PC-9 (cell line): ENCODE measurements at regions not wholly inside any gene's neighbourhood (a gene's known extent, or its start where the extent isn't known, plus 50 kb on each side); places are given as distances from the start of the nearest gene placed in this dataset.

Source experiments
- CTCF ChIP-seq: fragments of 200-600 bp; sonication (generic); conservative IDR thresholded peaks from 2 replicates; pipeline ENCODE4 v1.6.1; 2017; ENCODE audit warnings: mixed run types, antibody characterized with exemption, mild to moderate bottlenecking, moderate library complexity
- EZH2 ChIP-seq: fragments of 200-600 bp; sonication (generic); IDR thresholded peaks from 2 replicates; pipeline ENCODE4 v1.8.0; 2017; ENCODE audit warnings: antibody characterized with exemption, low read depth

GRCh38 chr1:79193211-79194079, 186.9 kb upstream of the ADGRL4 start:
- TF ChIP-seq CTCF (no peak), EZH2 (no peak)
